Mucosa of descending colon (tissue), 3 donors: ENCODE measurements at regions not wholly inside any gene's neighbourhood (a gene's known extent, or its start where the extent isn't known, plus 50 kb on each side); places are given as distances from the start of the nearest gene placed in this dataset.

Experiments used
- ATAC-seq: fragments of 200-7000 bp; cut with Tn5 transposase; one replicate; pipeline ENCODE4 v1.9.1; 2020; ENCODE audit warnings: mild to moderate bottlenecking, moderate library complexity
- DNase-seq, 3 donors: peaks; one replicate each; pipeline ENCODE4 v3.0.0-alpha.2; 2020
- H3K36me3 ChIP-seq: fragments of 200-600 bp; one replicate; pipeline ENCODE4 v1.8.0; 2021; ENCODE audit warnings: low read depth, mild to moderate bottlenecking
- H3K4me1 ChIP-seq: fragments of 200-600 bp; one replicate; pipeline ENCODE4 v1.8.0; 2021; ENCODE audit warnings: low read depth, mild to moderate bottlenecking
- H3K4me3 ChIP-seq: fragments of 200-600 bp; one replicate; pipeline ENCODE4 v1.8.0; 2021; ENCODE audit warnings: mild to moderate bottlenecking
- H3K9me3 ChIP-seq: fragments of 200-600 bp; one replicate; pipeline ENCODE4 v1.8.0; 2021; ENCODE audit warnings: mild to moderate bottlenecking
- intact Hi-C, 2 donors: fragments of 100-400 bp; cut with DNase I in 1 of 2; cut with micrococcal nuclease in 1 of 2; formaldehyde crosslinking; loops; one replicate each; pipeline versions ENCODE4 v1.11.0 to v1.11.1; 2022; cut with DNase I, micrococcal nuclease
- TF ChIP-seq, protein P1 (sequence below): fragments of 200-600 bp; IDR thresholded peaks from one replicate; pipeline ENCODE4 v1.8.0; 2022; ENCODE audit warnings: antibody characterized with exemption, mild to moderate bottlenecking
- donor health status: DM: no; HTN: no; CAD: no; lungs with moderate emphysema.
- donor health status: DM: no; HTN: no; CAD: no.
- donor health status: DM: no; HTN: yes; CAD: no.

DNA sequence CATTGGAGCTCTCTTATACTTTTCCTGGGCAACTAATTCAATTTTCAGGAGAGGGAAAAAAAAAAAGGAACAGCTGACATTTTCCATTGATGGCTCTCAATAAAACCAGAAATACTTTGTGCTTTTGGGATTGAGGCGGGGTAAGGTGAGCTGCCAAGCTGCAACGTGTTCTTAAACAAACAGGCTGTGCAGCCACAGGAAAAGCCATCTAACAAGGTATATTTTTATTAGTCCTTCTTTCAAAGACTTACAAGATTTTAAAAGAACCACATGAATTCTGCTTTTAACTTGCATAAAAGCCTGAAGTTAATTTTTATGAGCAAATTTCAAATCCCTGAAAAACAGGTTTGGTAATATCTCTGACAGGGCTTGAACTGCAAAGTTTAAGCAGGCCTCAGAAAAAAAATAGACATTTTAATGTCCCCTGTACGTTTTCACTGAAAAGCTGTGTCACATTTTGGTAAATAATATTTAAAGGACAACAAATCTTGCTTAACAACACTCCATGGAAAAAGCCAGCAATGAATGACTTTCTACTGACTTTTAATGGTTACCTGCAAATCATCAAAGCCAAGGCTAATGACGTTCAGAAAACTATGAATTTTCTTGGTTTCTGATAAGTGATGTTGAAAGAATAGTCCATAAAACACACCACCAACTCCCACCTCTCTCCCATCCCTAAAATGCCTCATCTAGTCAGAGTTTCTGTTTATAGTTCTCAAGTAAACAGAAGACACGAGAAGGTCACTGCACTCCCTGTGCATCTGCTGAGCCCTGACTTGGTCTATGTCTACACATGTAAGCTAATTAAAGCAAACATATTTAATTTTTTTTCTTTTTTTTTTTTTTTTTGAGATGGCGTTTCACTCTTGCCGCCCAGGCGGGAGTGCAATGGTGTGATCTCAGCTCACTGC lies 433.6 kb downstream of the PIK3R1 start:
- no peaks in the 10 kb centered on the region for H3K36me3 ChIP-seq
- ATAC-seq (no peak), DNase-seq (no peak)
- TF ChIP-seq, protein P1, sequence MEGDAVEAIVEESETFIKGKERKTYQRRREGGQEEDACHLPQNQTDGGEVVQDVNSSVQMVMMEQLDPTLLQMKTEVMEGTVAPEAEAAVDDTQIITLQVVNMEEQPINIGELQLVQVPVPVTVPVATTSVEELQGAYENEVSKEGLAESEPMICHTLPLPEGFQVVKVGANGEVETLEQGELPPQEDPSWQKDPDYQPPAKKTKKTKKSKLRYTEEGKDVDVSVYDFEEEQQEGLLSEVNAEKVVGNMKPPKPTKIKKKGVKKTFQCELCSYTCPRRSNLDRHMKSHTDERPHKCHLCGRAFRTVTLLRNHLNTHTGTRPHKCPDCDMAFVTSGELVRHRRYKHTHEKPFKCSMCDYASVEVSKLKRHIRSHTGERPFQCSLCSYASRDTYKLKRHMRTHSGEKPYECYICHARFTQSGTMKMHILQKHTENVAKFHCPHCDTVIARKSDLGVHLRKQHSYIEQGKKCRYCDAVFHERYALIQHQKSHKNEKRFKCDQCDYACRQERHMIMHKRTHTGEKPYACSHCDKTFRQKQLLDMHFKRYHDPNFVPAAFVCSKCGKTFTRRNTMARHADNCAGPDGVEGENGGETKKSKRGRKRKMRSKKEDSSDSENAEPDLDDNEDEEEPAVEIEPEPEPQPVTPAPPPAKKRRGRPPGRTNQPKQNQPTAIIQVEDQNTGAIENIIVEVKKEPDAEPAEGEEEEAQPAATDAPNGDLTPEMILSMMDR: no peak
- no peak overlapping the region for H3K4me3 ChIP-seq
- no peaks in the 10 kb centered on the region for H3K9me3 ChIP-seq
- intact Hi-C loops: no loop called here
- H3K4me1 ChIP-seq: no peaks in the 10 kb centered on the region

DNA sequence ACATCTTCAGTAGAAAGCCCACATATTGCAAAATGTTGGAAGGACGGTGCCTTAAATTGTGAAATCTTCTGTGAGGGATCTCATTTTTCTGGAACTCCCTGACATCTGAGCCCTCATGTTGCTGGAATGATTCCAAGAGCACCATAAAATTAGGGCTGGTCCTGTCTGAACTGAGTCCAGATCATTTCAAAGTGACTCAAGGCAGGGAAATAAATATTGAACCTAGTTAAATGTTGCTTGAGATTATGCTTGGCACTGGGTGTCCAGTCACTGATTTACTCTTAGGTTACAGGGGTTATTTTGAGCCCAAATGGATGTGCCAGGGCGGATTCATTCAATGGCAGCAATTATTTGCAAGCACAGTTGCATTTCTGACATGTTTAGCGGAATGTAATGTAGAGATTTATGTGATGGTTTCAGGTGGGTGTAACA lies 437.0 kb downstream of the PIK3R1 start:
- intact Hi-C loops: no loop called here
- ATAC-seq (peak; percentile 78), DNase-seq (peak in 1 of 3 donors; percentile 13)
- no peaks in the 10 kb centered on the region for H3K36me3 ChIP-seq
- no peaks in the 10 kb centered on the region for H3K9me3 ChIP-seq
- TF ChIP-seq, protein P1: no peak
- H3K4me1 ChIP-seq: no peaks in the 10 kb centered on the region
- H3K4me3 ChIP-seq: no peak overlapping the region

DNA sequence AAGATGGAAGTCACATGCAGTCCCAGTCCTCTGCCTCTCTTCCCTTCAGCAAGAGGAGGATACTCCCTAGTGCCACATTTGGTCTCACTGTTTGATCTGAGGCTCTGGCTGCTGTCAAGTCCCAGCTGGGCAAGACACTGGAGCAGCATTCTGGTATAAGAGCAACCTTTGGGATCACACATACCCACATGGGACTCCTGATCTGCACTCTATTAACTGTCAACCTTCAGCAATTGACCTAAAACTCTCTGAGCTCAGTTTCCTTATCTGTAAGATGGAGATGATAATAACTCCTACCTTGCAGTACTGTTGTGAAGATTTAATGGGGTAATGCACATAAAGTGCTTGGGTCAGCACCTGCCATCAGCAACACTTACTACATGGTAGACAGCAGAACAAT lies 437.9 kb downstream of the PIK3R1 start:
- Histone ChIP-seq H3K4me1 (no peaks in the 10 kb centered on the region), H3K36me3 (no peaks in the 10 kb centered on the region), H3K9me3 (no peaks in the 10 kb centered on the region), H3K4me3 (no peak overlapping the region)
- TF ChIP-seq, protein P1: no peak
- intact Hi-C loops: no loop called here
- DNase-seq (no peak), ATAC-seq (no peak)

DNA sequence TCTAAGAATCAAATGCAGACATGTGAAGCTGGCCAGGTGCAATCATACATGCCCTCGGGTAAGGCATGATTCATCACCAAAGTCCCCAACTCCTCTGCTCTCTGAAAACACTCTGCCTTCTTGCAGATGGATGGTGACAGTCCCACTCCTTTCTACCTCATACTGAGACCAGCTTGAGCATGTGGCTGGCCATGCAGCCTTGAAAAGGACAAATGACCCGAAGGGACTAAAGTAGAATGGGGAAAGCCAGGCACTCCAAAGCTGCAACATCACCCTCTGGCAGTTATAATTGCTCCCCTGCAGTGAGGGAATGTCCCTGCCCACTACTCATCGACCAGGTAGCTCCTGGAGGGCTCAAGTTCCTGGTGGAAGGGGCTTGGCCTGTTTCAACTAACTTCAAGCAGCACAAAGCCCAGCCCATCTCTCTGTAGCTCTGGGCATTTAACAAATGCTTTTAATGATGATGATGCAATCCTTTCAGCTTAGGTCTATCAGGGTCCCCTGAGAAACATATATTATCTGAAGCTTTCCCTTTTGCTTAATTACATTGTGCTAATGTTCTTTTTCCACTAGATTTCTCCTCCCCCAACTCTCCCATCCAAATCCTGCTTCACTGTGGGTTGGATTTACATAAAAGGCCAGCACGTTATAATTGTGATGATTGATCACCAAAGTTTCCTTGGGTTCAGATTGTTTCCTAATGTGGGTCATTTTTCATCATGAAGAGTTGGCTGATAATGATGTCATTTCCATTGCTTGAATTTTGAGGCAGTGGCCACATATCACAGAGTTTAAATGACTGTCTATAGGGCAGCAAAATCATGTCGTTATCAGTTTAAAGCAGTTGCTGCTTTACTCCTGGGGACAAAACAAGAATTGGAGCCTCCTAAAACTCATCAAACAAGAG lies 436.5 kb upstream of the SLC30A5 start:
- H3K4me3 ChIP-seq: no peak overlapping the region
- no peaks in the 10 kb centered on the region for H3K36me3 ChIP-seq
- DNase-seq (no peak), ATAC-seq (no peak)
- no peaks in the 10 kb centered on the region for H3K4me1 ChIP-seq
- intact Hi-C loops: no loop called here
- no peaks in the 10 kb centered on the region for H3K9me3 ChIP-seq
- TF ChIP-seq, protein P1: no peak

DNA sequence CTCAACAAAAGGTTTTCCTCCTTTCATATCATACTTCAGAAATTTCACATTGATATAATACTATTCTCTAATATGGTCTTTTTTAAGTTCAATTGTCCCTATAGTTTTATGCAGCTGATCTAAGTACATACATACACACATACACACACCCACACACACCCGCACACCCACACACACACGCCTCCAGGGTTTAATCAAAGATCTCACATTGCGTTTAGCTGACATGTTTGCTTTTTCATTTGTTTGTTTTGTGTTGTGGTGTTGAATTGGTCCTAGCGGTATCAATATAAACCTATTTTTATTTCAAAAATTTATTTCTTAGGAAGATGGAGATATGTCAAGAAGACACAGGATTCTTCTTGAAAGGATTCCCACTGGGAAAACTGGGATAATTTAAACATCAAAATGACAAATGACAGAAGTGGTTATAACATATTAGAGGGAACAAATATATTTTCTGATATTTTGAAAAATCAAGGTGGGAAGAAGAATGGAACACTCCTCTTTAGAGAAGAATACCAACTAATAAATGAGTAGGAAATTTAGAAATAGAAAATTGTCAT lies 434.9 kb upstream of the SLC30A5 start:
- Histone ChIP-seq H3K4me1 (no peaks in the 10 kb centered on the region), H3K36me3 (no peaks in the 10 kb centered on the region), H3K4me3 (no peak overlapping the region), H3K9me3 (no peaks in the 10 kb centered on the region)
- no peak for ATAC-seq
- intact Hi-C loops: no loop called here
- TF ChIP-seq, protein P1: no peak
- no peak for DNase-seq
